HG03045 (cell line): ENCODE measurements at regions not wholly inside any gene's neighbourhood (a gene's known extent, or its start where the extent isn't known, plus 50 kb on each side); places are given as distances from the start of the nearest gene placed in this dataset.

ENCODE experiments used
- ATAC-seq: cut with Tn5 transposase; IDR thresholded peaks from one replicate; pipeline ENCODE4 v1.9.1; 2021; ENCODE audit warnings: mild to moderate bottlenecking, moderate library complexity; ENCODE audit not compliant: unreplicated experiment

DNA sequence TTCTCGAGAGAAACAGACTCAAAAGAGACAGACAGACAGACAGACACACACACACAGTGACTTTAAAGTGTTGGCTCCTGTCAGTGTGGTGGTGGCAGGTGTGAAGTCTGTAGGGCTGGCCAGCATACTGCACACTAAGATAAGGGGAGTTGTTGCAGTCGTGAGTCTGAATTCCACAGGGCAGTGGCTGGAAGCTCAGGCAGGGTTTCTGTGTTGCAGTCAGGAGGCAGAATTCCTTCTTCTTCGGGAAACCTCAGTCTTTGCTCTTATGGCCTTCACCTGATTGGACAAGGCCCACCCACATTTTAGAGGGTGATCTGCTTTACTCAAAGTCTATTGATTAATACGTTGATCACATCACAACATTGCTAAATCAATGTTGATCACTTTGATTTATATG is 478.4 kb upstream of the HS6ST1 start:
- ATAC-seq, result no peak

DNA sequence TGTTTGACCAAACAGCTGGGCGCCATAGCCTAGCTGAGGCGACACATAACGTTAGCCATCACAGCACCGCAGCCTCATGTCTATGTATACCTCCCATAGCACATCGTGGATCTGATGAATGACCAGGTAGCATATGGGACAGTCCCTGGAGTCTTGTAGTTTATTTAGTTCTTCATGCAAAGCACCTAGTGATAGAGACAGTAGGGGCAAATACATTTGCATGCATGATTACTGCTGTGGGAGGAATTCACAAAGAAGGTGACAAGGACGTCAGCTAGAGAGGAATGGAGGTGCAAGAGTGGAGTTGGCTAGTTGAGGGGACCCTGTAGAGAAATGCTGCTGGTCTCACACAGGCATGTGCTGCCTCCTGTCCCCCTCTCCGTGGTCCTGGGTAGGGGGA is 478.9 kb upstream of the HS6ST1 start:
- no peak for ATAC-seq

DNA sequence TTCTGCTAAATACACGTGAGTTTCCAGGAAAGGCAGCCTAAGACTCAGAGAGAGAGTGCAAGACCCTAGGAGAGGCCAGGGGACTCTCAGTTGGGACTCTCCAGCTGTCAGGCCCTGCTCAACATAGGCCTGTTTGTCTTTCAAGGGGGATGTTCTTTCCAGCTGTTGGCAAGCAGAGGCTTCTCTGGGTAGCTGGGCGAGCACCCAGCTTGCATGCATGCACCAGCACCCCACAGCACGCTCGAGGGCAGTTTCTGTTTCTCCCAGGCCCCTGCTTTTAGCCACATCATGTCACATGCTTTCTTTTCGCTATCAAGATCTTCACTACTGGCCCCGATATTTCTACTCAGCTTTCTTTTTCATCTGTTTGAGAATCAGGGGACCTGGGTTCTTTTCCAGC is 479.3 kb upstream of the HS6ST1 start:
- ATAC-seq, result no peak

DNA sequence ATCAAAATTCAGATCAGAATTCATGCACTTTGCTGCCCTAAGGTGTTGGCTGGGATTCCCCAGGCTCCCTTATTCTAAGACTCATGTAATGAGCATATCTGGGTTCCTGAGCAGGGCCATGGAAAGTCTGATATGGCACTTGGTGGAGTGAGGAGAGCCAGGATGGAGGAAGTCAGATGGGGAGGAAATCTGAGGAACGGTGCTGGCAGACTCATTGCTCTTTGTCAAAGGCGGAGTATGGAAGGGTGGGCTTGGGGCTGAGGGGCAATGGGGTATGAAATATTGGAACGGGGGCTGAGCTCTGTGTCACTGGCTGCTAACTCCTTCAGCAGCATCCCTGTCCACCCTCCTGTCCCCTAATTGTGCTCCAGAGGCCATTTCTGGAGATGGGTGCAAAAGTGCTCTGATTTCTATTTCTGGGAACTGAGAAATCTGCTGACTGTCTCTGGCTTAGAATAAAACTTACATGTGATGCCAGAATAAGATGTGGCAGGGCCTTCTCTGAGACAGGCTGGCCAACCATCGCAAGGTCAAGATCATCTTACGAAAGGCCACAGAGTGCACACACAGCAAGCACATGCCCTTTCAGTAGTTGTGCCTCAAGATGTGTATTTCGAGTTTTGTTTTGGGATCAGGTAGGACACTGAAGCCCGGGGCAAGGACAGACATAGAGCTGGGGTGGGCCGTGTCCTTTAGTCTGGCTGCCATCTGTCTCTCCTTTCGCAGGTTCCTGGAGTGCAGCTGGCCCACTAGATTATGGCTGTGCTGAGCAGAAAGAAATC is 480.0 kb upstream of the HS6ST1 start:
- ATAC-seq, result no peak

DNA sequence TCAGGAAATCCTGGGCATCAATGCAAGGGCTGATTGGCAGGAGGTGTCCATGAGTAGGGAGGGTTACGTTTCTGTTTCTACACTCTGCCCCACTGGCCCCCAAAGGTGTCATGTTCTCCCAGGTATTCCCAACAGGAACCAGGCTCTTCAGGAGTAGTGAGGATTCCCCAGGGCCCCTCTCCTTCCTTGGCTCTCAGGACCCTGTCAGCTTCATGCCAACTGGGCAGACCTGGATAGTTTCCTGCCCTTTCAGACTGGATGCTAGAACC is 480.6 kb upstream of the HS6ST1 start:
- no peak for ATAC-seq

DNA sequence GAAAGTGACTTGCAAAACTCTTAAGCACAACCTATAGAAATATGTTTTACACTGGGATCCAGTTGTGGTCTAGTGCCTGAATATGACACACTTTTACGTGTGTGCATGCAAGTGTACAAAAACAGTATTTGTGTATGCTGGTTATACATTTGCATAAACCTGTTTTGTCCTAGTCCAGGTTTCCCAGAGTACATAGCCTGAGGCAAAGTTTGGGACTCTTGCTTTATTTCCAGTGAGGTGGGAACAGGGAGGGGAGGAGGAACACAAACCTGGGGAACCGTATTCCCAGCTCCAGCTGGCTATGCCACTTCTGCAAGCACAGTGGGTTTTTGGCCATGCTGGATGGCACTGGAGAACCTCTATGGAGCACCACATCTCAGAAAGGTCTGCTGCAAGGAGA is 481.1 kb upstream of the HS6ST1 start:
- ATAC-seq, result no peak

DNA sequence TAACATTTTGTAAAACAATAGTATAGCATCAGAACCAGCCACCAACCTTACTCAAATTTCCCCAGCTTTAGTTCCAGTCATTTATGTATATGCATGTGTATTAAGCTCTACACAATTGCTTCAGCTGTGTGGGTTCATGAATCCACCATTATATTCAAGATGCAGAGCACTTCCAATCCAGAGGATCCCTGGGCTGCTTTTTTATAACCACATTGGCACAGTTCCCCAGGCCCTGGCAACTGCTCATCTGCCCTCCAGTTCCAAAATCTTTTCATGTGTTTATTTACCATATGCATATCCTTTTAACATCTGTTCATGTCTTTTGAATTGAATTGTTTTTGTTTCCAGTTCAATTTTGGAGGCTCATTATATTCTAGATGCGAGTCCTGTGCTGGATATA is 482.9 kb upstream of the HS6ST1 start:
- no peak for ATAC-seq

DNA sequence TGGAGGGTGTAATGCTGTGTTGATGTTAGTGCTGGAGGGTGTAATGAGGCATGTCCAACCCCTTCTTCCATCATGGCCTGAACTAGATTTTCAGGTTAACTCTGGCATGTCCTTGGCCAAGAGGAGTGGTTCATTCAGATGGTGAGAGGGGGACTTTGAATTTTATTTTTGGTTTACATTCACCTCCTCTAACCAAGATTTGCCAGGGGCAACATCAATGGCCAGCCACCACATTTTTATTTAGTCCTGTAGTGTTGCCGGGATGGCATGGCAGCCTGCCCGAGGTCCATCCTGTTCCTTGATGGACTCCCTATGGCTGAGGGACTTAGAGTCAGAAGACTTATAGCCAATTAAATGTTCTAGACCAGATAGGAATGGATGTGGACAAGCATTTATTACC is 484.6 kb upstream of the HS6ST1 start:
- no peak for ATAC-seq

DNA sequence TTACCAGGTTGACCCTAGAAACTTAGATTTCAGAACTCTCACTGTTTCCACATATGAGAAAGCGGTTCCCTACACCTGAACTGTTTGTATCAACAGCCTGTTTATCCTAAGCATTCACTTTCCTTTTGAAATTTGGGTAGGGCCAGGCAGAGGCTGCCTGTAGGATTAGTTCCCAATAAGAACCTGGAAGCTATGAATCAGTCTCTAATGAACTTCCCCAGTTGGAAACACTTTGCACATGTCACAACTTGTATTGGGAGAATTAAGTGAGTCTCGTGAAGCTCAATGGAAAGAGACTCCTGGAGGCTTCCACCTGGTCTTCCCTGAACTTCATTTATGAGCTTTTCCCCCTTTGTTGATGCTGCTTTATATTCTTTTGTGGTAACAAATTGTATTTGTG is 486.6 kb upstream of the HS6ST1 start:
- ATAC-seq, result no peak

DNA sequence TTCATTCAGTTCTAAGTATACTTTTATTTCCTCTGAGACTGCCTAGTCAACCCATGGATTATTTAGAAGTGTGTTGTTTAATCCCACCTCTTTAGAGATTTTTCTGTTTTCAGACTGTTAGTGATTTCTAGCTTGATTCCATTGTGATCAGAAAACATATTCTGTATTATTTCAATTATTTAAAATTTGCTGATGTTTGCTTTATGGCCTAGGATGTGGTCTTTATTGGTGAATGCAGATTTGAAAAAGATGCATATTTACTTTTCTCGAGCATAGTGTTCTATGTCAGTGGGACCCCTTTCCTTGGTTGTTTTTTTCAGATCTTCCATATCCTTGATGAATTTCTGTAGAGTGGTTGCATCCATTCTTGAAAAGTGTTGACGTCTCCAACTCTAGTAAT is 487.2 kb upstream of the HS6ST1 start:
- no peak for ATAC-seq

DNA sequence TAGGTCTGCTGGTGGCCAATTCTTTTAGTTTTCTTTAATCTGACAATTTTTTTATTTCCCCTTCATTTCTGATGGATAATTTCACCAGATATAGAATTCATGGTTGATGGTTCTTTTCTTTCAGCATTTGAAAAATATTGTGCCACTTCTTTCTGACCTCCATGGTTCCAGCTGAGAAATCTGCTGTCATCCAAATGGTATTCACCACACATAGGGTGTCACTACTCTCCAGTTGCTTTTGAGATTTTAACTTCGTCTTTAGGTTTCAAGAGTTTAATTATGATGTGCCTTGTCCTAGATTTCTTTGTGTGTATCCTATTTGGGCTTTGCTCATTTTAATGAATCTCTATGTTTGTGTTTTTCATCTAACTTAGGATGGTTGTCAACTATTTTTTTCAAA is 488.6 kb upstream of the HS6ST1 start:
- ATAC-seq, result no peak

DNA sequence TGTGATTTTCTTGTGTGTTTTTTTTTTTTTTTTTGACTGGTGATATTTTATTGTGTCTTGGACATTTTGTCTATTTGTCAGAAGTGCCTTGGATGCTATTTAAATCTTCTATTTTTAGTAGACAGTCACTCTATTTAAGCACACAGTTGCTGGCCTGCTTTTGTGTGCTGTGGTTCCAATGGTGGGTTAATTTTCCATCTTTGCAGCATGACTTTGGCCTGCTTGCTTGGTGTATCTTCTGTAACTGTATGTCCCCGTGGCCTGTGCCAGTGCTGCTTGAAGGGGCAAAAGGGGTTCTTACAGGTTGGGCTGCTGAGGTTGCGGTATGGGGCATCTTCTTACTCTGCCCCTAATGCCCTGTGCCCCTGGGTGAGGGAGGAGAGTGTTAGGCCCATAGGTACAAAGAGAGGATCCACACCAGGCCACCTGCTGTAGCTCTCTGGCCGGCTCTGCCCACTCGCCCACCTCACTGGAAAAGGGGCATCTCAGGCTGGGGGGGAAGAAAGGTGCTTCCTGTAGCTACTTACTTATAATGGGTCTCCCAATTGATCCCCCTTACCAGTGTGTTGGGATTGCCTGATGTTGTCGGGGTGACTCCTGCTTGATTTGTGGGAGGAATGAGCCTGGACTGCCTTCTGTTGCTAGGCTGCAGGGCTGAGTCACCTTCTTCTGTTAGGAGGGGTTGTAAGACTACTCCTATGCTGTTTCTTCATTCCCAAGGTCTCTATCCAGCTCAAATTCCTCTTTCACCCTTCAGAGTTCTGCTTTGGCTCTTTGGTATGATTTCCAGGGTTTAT is 490.0 kb upstream of the HS6ST1 start:
- ATAC-seq, result no peak

DNA sequence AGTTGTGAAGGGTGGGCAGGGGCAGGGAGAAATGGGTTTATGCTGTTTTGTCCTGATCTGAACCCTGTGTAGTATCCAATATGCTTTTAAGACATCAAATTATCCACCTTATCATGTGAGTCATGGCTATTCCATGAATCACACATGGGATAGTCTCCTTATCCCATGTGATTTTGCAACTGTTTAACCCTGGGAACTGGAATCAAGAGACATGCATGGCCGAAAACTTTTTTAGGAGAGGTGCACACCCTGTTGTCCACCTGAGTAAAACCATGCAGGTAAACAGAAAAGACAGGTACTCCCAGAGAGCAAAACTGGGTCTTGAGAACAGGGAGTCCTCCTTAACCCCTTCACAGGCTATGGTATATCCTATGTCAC is 490.6 kb upstream of the HS6ST1 start:
- no peak for ATAC-seq

DNA sequence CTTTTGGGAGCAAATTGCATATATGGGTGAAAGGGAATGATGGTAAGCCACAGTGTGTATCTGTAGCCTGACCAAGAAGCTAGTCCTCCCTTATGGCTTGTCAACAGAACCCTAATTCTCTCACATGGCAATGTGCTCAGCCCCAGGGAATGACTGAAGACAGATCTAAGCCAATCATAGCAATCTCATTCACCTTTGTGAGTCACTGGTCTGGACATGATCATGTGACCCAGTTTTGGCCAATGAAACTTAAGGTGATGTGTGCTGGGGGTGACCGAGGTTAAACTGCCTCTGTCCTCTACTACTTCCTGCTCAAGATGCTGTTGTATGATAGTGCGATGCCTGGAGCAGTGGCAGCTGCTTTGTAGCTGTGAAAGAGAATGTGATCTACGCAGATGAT is 491.2 kb upstream of the HS6ST1 start:
- ATAC-seq, result no peak

DNA sequence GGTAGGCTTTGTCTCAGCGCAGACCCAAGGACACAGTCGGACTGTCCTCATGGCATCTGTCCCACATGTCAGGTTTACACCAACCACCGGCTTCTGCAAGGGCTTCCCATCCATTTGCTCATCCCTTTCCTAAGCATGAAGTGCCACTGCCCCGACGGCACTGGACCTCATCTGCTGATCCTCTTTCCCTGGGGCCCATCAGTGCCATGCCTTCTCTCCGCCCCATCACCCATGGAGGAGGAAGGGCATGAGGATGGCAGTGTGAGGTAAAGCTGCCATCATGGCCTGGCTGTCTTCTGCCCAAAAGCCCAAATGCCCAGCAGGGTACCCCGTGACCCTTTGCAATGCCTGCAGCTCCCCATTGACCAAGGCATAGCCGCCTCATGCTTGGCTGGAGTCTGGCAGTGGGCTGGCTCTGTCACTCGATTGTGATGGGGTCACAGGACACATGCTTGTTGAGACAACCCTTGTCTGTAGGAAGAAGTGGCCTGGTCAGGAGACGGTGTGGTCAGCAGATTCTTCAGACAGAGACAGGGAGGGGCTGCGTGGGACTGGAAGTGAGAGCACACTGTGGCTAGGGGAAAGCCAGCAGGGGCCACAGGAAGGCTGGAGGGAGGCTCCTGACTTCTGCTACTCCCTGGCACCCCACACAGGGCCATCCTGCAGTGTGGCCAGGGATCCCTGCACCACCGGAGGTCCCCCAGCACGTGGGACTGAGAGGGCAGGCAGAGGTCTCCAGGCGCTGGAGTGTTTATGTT is 493.7 kb upstream of the HS6ST1 start:
- no peak for ATAC-seq

DNA sequence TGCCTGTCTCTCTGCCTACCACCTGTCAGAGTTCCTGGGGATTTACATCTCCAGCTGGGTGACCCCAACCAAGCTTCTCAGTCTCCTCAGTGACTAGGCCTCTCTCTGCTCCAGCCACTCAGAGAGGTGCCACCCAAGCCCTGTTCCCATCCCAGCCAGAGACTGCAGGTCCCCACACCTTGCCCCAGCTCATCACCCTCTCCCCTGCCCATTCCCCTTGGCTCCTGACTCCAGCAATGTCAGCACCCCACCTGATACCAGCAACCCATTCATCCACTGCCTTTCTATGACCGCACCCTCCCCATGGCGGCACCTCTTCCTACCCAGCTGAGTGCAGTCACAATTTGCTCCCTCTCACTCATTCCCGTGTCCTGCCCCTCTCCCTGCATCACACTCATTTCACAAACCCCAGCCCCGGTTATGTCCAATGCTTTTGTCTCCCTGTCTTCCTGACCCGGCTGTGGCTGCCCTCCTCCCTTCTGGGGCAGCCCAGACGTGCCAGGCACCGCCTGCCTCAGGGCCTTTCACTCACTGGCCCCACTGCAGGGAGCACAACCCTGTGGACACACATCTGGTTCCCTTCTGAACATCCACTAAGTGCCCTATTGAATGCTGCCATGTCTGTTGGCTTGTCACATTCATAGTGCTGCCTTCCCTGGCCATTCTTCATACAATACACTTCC is 494.8 kb upstream of the HS6ST1 start:
- ATAC-seq, result no peak

DNA sequence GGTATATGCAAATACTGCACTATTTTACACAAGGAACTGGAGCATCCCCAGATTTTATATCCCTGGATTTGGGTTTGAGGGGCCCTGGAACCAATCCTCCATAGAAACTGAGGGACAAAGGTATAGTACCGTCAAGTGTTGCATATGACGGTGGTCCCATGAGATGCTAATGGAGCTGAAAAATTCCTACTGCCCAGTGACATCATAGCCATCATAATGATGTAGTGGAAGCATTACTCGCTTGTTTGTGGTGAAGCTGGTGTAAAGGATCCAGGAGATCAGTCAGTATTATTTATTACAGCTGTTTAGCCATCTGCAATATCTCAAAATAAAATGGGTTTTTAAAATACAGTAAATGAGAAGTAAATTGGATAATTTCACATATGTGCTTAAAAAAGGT is 496.6 kb upstream of the HS6ST1 start:
- no peak for ATAC-seq

DNA sequence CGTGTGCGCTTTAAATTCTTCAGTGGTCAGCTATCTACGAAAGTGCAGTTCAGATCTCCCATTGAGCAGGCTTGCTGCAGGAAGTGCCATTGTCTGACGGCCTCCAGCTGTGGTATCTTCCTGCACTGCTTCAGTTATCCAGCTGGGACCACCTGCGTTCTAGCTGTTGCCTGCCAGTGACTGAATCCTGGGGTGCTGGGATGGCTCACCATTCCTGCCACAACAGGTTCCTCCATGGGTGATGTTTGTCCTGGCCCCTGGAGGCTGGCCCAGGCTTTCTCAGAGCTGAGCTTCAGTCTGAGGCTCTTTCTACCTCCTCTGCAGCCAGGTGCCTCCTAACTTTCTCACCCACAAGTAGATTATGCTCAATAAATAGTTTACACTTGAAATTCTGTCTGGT is 498.5 kb upstream of the HS6ST1 start:
- no peak for ATAC-seq

DNA sequence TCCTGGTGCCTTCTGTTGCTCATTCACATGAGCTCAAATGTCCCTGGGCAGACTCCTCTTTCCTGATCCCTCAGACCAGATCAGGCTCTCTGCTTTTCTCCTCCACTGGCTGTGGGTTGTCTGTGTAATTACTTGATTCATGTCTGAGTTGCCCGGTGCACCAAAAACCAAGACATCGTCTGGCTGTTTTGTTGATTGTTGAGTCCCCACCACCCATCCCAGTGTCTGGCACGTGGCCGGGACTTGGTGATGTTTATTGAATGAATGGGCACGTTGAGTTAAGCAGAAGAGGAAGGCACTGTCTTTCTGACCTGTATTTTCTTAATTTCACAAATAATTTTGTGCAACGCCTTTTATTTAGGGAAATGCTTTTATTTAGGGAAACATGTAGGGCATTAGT is 499.1 kb upstream of the HS6ST1 start:
- ATAC-seq, result no peak

DNA sequence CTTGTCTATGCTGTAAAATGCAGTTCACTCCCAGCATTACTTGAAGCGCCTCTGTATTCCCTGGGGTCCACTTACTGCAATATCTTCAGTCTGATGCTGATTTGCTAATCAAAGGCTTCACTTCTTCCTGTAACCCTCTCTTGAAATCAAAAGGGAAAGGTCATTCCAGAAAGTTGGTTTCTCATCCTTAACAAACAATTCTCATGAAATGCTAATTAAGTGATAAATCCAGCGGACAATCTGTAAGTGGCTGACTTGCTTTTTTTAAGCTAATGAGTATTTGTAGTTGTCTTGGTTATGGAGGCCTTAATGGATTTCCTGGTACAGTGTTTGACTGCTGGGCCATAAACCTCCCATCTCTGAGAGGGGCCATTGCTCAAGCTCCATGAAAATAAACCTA is 499.6 kb upstream of the HS6ST1 start:
- ATAC-seq, result no peak

DNA sequence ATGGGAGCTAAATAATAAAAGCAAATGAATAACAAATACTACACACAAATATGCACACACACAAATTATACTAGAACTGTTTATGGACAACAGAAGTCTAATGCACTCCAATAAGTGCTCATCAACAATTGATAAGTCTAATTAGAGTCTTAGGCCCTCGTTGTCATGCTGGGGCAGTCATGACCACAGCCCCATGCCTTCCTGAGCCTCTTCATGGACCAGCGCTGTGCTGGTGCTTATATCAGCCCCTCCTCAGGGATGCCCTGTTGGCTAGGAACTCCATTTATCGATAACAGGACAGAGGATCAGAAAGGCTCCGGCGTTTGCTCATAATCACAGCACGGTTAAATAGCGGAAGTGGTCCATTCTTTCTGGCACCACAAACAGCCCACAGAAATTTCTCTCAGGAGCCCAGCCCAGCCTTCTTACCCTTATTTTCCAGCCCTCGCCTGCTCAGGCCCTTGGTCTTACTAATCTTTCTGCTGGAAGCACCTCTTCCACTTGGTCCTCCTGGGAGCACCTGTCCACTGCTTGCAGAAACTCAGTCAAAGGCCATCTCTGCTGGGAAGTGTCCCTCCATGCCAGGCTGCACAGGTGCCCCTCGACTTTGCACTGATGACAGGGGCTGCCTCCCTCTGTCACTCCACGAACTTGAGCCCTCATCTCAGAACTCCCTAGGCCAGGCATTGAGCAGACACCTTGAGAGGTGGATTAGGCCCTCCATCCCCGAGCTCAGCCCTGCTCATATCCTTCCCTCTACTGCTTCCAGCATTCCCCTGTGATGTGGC is 500.2 kb upstream of the HS6ST1 start:
- no peak for ATAC-seq
